ENCODE measurements at regions not wholly inside any gene's neighbourhood (a gene's known extent, or its start where the extent isn't known, plus 50 kb on each side); places are given as distances from the start of the nearest gene placed in this dataset.

DNA sequence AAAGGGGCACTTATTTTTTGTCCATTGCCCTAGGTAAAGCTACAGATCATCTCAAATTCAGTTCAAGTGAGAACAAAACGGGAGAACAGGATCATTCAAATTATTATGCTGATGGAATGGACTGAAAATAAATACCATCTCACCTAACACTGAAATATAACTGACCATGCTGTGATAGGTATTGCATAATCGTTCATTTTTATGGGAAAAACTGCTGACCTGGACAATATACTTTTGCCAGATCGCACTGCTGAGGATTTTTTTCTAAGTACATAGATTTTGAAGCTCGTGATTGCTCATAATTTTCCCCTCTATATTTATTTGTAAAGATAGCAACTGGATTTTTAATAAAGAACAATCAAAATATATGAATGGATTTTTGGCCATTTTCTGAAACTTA, 636.6 kb upstream of the NEGR1 start:
- TF ChIP-seq, protein P1, sequence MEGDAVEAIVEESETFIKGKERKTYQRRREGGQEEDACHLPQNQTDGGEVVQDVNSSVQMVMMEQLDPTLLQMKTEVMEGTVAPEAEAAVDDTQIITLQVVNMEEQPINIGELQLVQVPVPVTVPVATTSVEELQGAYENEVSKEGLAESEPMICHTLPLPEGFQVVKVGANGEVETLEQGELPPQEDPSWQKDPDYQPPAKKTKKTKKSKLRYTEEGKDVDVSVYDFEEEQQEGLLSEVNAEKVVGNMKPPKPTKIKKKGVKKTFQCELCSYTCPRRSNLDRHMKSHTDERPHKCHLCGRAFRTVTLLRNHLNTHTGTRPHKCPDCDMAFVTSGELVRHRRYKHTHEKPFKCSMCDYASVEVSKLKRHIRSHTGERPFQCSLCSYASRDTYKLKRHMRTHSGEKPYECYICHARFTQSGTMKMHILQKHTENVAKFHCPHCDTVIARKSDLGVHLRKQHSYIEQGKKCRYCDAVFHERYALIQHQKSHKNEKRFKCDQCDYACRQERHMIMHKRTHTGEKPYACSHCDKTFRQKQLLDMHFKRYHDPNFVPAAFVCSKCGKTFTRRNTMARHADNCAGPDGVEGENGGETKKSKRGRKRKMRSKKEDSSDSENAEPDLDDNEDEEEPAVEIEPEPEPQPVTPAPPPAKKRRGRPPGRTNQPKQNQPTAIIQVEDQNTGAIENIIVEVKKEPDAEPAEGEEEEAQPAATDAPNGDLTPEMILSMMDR (IDR thresholded peaks at IDR 0.05; ENCODE audit: low read length), result no peak
- no peak for TF ChIP-seq EZH2 (optimal IDR thresholded peaks at IDR 0.05; ENCODE audit: low read depth, low read length)
